ENCODE measurements at regions not wholly inside any gene's neighbourhood (a gene's known extent, or its start where the extent isn't known, plus 50 kb on each side); places are given as distances from the start of the nearest gene placed in this dataset.

DNA sequence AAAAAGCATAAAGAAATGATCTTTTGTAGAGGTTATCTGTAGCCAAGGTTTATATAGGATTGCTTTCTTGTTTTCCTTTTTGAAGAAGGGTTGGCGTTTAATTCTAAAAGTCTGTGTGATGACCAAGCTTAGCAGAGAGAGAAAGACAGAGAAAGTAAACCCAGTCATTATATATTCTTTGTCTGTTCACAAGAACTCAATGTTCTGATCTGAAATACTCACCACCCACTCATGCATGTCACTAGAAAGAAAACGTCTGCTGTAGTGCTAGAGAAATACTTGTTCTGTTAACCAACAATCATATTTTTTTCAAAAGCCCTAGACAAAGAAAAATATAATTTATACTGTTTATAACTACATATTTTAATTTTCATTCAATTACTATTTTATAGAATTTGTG, 173.7 kb upstream of the SLITRK5 start:
- no CpG with 5 or more reads among the region's 2 CpGs for WGBS (ENCODE audit: insufficient coverage)

DNA sequence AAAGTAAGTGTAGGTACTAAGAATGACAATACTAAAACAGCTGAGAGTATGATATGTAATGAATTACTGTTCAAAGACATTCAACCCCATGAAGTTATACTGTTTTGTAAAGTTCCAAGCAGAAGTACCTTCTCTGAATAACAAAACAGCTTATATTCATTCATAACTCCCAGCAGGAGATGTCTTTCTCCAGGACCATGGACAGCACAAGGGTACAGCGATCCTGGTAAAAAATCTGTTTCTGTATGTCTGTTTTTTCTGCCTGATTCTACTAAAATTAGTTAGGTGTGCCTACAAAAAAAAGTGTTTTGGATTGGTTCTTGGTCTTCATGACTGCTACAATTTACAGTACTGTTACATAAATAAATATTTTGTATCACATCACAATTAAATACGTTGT, 172.5 kb upstream of the SLITRK5 start:
- 43% methylated on average over 1 of the region's 2 CpGs for WGBS (ENCODE audit: insufficient coverage)
- no peaks in the 10 kb centered on the region for H3K27me3 Mint-ChIP-seq (ENCODE audit: low read depth in 2 of 2)

More for the DNA sequence above, 173.7 kb upstream of the SLITRK5 start:
- ATAC-seq (no peak), DNase-seq (no peak)
- Histone ChIP-seq H3K4me3 (ENCODE audit: low read length) (no peak overlapping the region), H3K27ac (ENCODE audit: low read length) (no peak overlapping the region), H3K36me3 (ENCODE audit: control insufficient read depth, insufficient read depth, low read length) (no peaks in the 10 kb centered on the region), H3K27me3 (ENCODE audit: control insufficient read depth, insufficient read depth, low read length) (no peaks in the 10 kb centered on the region), H3K9me3 (ENCODE audit: control insufficient read depth, insufficient read depth, low read length) (no peaks in the 10 kb centered on the region), H3K4me1 (ENCODE audit: control insufficient read depth, insufficient read depth, low read length) (no peaks in the 10 kb centered on the region)
- H3K9me3 Mint-ChIP-seq: peaks cover 8 to 16% of the 10 kb centered on the region in 2 donors
- H3K27me3 Mint-ChIP-seq (ENCODE audit: low read depth in 2 of 2): no peaks in the 10 kb centered on the region
- intact Hi-C loops (cut with micrococcal nuclease): no loop called here
- H3K4me3 Mint-ChIP-seq: no peak overlapping the region
- H3K27ac Mint-ChIP-seq: no peak overlapping the region
- no peaks in the 10 kb centered on the region for H3K4me1 Mint-ChIP-seq
- H3K36me3 Mint-ChIP-seq: no peaks in the 10 kb centered on the region
- TF ChIP-seq, protein P1, sequence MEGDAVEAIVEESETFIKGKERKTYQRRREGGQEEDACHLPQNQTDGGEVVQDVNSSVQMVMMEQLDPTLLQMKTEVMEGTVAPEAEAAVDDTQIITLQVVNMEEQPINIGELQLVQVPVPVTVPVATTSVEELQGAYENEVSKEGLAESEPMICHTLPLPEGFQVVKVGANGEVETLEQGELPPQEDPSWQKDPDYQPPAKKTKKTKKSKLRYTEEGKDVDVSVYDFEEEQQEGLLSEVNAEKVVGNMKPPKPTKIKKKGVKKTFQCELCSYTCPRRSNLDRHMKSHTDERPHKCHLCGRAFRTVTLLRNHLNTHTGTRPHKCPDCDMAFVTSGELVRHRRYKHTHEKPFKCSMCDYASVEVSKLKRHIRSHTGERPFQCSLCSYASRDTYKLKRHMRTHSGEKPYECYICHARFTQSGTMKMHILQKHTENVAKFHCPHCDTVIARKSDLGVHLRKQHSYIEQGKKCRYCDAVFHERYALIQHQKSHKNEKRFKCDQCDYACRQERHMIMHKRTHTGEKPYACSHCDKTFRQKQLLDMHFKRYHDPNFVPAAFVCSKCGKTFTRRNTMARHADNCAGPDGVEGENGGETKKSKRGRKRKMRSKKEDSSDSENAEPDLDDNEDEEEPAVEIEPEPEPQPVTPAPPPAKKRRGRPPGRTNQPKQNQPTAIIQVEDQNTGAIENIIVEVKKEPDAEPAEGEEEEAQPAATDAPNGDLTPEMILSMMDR (IDR thresholded peaks at IDR 0.05): no peak

DNA sequence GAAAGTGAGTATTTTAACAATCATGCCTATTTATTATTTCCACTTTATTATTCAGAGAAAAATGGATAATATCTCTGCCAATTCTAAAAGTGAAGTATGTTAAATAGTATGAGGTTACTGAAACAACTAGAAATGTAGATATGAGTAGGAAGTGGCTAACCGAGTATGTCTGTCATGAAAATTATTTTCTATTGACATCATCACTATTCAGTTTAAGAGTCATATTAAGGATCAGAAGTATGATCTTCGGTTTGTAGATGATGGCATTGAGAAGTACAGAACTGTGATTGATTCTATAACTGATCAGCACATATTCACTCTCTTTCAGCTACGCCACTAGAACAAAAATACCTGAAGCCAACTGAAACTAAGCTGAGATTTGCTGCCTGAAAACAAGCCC, 146.4 kb upstream of the SLITRK5 start:
- Mint-ChIP-seq H3K9me3 (peaks cover 5 to 6% of the 10 kb centered on the region in 2 donors), H3K27me3 (ENCODE audit: low read depth in 2 of 2) (no peaks in the 10 kb centered on the region), H3K4me1 (no peaks in the 10 kb centered on the region), H3K36me3 (no peaks in the 10 kb centered on the region), H3K27ac (no peak overlapping the region), H3K4me3 (no peak overlapping the region)
- intact Hi-C loops (cut with micrococcal nuclease): no loop called here
- Histone ChIP-seq H3K4me3 (ENCODE audit: low read length) (no peak overlapping the region), H3K27me3 (ENCODE audit: control insufficient read depth, insufficient read depth, low read length) (no peaks in the 10 kb centered on the region), H3K27ac (ENCODE audit: low read length) (no peak overlapping the region), H3K4me1 (ENCODE audit: control insufficient read depth, insufficient read depth, low read length) (no peaks in the 10 kb centered on the region), H3K36me3 (ENCODE audit: control insufficient read depth, insufficient read depth, low read length) (no peaks in the 10 kb centered on the region), H3K9me3 (ENCODE audit: control insufficient read depth, insufficient read depth, low read length) (no peaks in the 10 kb centered on the region)
- no peak for ATAC-seq
- no peak for DNase-seq
- 86% methylated on average over 1 of the region's 3 CpGs for WGBS (ENCODE audit: insufficient coverage)
- TF ChIP-seq, protein P1 (IDR thresholded peaks at IDR 0.05): no peak

More for the DNA sequence above, 172.5 kb upstream of the SLITRK5 start:
- Mint-ChIP-seq H3K36me3 (no peaks in the 10 kb centered on the region), H3K9me3 (peaks cover 7 to 15% of the 10 kb centered on the region in 2 donors), H3K4me1 (no peaks in the 10 kb centered on the region), H3K27ac (no peak overlapping the region), H3K4me3 (no peak overlapping the region)
- no peak overlapping the region for H3K27ac ChIP-seq (ENCODE audit: low read length)
- DNase-seq (no peak), ATAC-seq (no peak)
- intact Hi-C loops (cut with micrococcal nuclease): no loop called here
- no peaks in the 10 kb centered on the region for H3K4me1 ChIP-seq (ENCODE audit: control insufficient read depth, insufficient read depth, low read length)
- TF ChIP-seq, protein P1 (IDR thresholded peaks at IDR 0.05): no peak
- no peaks in the 10 kb centered on the region for H3K36me3 ChIP-seq (ENCODE audit: control insufficient read depth, insufficient read depth, low read length)
- no peak overlapping the region for H3K4me3 ChIP-seq (ENCODE audit: low read length)
- no peaks in the 10 kb centered on the region for H3K27me3 ChIP-seq (ENCODE audit: control insufficient read depth, insufficient read depth, low read length)
- no peaks in the 10 kb centered on the region for H3K9me3 ChIP-seq (ENCODE audit: control insufficient read depth, insufficient read depth, low read length)

DNA sequence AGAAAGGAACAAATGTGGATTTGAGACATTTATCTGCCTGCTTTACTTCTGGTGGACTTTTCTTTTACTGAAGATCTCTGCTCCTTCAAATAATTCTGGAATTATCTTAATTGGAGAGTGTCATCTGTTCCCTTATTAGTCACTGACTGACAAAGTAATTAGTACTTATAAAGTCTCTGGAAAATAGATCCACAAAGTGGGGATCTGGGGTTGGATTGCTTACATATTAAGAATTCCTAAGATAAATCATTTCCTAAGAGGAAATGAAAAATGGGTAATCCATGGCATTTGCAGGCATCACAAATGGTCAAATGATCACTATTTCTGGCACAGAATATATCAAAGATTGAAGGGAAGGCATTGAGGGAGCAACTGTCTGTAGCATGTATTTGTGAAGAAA, 137.4 kb upstream of the SLITRK5 start:
- H3K27me3 ChIP-seq (ENCODE audit: control insufficient read depth, insufficient read depth, low read length): no peaks in the 10 kb centered on the region
- Mint-ChIP-seq H3K27ac (no peak overlapping the region), H3K27me3 (ENCODE audit: low read depth in 2 of 2) (no peaks in the 10 kb centered on the region), H3K4me1 (no peaks in the 10 kb centered on the region), H3K9me3 (peaks cover 16 to 20% of the 10 kb centered on the region in 2 donors), H3K4me3 (no peak overlapping the region), H3K36me3 (no peaks in the 10 kb centered on the region)
- DNase-seq (no peak), ATAC-seq (no peak)
- no peak overlapping the region for H3K27ac ChIP-seq (ENCODE audit: low read length)
- H3K9me3 ChIP-seq (ENCODE audit: control insufficient read depth, insufficient read depth, low read length): peaks cover 3% of the 10 kb centered on the region
- no peak overlapping the region for H3K4me3 ChIP-seq (ENCODE audit: low read length)
- TF ChIP-seq, protein P1 (IDR thresholded peaks at IDR 0.05): no peak
- no peaks in the 10 kb centered on the region for H3K36me3 ChIP-seq (ENCODE audit: control insufficient read depth, insufficient read depth, low read length)
- no peaks in the 10 kb centered on the region for H3K4me1 ChIP-seq (ENCODE audit: control insufficient read depth, insufficient read depth, low read length)
- intact Hi-C loops (cut with micrococcal nuclease): no loop called here
